ENCODE measurements at regions not wholly inside any gene's neighbourhood (a gene's known extent, or its start where the extent isn't known, plus 50 kb on each side); places are given as distances from the start of the nearest gene placed in this dataset.

GRCh38 chr3:34837848-34838741 is 801.2 kb upstream of the ARPP21 start:
- TF ChIP-seq CTCF (IDR thresholded peaks at IDR 0.05; ENCODE audit: low read depth, low read length) (no peak), POLR2A (IDR thresholded peaks at IDR 0.05; ENCODE audit: extremely low read depth, insufficient read length) (no peak)
